ENCODE measurements at regions not wholly inside any gene's neighbourhood (a gene's known extent, or its start where the extent isn't known, plus 50 kb on each side); places are given as distances from the start of the nearest gene placed in this dataset.
"Not testable (repeated sequence)": the region's sequence is repeated elsewhere in the genome, so short reads cannot be mapped to it uniquely, and the experiment has no call there.

DNA sequence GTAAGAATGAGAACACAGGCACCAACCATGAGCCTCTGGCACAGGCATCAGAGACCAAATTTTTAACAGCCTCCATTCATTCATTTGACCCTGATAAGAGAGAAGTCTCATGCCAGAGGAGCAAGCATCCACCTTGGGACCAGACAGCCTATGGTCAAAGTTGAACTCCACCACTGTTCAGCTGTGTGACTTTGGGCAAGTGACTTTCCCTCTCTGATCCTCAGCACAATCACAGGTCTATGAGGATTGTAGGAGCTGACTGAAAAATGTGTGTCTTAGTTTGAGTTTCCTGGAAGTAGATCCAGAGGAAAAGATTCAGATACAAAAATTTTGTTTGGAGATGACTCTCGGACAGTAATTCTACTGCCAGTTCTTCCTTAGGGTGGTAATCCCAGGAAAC, 645.1 kb upstream of the DEFB115 start:
- no peak overlapping the region for H3K27ac ChIP-seq
- peaks cover 0 to 4% (median 0%) of the 10 kb centered on the region in 3 donors for H3K9me3 ChIP-seq
- no peaks in the 10 kb centered on the region for H3K36me3 ChIP-seq
- H3K27me3 ChIP-seq: no peaks in the 10 kb centered on the region
- H3K4me1 ChIP-seq: peaks cover 0 to 12% (median 0%) of the 10 kb centered on the region in 3 donors
- no peak overlapping the region for H3K4me3 ChIP-seq
- 69 to 86% methylated on average over 1 of the region's 1 CpG for WGBS, 2 donors (ENCODE audit: low coverage in 1 of 2)
- ATAC-seq: no peak
- TF ChIP-seq POLR2A (IDR thresholded peaks at IDR 0.05): no peak
- TF ChIP-seq EP300 (IDR thresholded peaks at IDR 0.05): no peak
- no peak for TF ChIP-seq POLR2AphosphoS5 (IDR thresholded peaks at IDR 0.05)
- TF ChIP-seq, protein P1, sequence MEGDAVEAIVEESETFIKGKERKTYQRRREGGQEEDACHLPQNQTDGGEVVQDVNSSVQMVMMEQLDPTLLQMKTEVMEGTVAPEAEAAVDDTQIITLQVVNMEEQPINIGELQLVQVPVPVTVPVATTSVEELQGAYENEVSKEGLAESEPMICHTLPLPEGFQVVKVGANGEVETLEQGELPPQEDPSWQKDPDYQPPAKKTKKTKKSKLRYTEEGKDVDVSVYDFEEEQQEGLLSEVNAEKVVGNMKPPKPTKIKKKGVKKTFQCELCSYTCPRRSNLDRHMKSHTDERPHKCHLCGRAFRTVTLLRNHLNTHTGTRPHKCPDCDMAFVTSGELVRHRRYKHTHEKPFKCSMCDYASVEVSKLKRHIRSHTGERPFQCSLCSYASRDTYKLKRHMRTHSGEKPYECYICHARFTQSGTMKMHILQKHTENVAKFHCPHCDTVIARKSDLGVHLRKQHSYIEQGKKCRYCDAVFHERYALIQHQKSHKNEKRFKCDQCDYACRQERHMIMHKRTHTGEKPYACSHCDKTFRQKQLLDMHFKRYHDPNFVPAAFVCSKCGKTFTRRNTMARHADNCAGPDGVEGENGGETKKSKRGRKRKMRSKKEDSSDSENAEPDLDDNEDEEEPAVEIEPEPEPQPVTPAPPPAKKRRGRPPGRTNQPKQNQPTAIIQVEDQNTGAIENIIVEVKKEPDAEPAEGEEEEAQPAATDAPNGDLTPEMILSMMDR (IDR thresholded peaks at IDR 0.05): no peak

DNA sequence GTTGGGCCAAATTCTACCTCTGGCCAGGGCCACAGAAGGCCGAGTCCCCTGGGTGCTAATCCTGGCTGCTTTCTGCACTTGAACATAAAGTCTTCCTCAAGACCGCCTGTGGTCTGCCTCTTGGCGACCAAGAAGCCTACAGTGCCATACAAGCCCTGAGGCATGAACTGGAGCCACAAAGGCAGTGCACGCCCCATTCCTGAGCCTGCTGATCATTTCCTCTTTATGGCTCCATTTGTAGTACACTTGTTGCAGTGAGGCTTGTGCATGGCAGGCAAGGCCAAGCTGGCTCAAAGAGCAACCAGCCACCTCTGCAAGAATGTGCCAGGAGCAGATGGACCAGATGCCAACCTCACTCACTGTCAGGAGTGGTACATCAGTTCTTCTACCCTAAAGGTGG, 636.1 kb upstream of the DEFB115 start:
- H3K36me3 ChIP-seq, H3K27ac ChIP-seq, H3K9me3 ChIP-seq, ATAC-seq, H3K4me3 ChIP-seq, H3K4me1 ChIP-seq, H3K27me3 ChIP-seq: not testable (repeated sequence)
- WGBS, 2 donors (ENCODE audit: low coverage in 1 of 2): no CpG with 5 or more reads among the region's 4 CpGs

DNA sequence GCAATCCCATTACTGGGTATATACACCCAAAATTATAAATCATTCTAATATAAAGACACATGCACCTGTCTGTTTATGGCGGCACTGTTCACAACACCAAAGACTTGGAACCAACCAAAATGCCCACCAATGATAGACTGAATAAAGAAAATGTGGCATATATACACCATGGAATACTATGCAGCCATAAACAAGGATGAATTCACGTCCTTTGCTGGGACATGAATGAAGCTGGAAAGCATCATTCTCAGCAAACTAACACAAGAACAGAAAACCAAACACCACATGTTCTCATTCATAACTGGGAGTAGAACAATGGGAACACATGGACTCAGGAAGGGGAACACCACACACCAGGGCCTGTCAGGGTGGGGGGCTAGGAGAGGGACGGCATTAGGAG, 633.2 kb upstream of the DEFB115 start:
- ATAC-seq, H3K27me3 ChIP-seq, H3K4me3 ChIP-seq, H3K4me1 ChIP-seq, H3K36me3 ChIP-seq, H3K9me3 ChIP-seq, H3K27ac ChIP-seq: not testable (repeated sequence)
- 63 to 71% methylated on average over 1 to 3 of the region's 3 CpGs for WGBS, 2 donors (ENCODE audit: low coverage in 1 of 2)

DNA sequence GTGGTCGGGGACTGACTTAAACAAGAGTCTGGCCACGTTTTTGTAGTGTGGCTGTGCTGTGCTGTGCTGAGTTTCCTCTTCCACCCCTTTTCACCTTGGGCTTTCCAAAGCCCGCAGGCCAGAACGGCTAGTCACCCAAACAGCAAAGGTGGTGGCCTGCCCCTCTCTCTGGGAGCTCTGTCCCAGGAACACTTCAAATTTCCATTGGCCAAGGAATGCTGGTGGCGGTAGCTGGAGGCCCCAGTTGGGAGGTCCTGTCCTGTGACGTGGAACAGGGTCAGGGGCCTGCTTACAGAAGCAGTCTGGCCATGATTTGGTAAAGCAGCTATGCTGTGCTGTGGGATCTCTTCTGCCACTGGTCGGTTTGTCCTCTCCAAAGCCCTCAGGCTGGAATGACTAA, 628.1 kb upstream of the DEFB115 start:
- H3K4me1 ChIP-seq, H3K4me3 ChIP-seq, H3K27me3 ChIP-seq, H3K27ac ChIP-seq, ATAC-seq, H3K36me3 ChIP-seq, H3K9me3 ChIP-seq: not testable (repeated sequence)
- 53 to 75% methylated on average over 6 of the region's 7 CpGs for WGBS, 2 donors (ENCODE audit: low coverage in 1 of 2)

DNA sequence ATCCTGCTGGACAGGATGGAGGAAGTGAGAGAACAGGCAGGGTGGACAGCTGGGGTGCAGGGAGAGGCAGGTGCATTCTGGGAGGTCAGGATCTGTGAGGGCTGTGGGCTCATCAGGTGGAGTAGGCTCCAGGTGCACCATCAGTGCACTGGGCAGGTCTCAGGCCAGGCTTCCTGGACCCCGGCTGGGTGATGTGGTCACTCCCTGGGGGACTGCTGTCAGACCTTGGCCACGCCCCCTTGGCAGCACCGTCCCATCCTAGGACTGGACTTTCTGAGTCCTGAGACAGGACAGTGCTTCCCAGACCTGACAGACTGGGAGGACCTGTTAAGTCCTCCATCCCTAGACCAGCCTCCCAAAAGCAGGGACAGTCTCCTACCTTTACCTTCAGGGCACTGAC, 626.7 kb upstream of the DEFB115 start:
- no peaks in the 10 kb centered on the region for H3K9me3 ChIP-seq
- TF ChIP-seq POLR2A (IDR thresholded peaks at IDR 0.05) (no peak), EP300 (IDR thresholded peaks at IDR 0.05) (no peak), POLR2AphosphoS5 (IDR thresholded peaks at IDR 0.05) (no peak)
- TF ChIP-seq, protein P1 (IDR thresholded peaks at IDR 0.05): no peak
- H3K36me3 ChIP-seq: no peaks in the 10 kb centered on the region
- no peak for ATAC-seq
- WGBS, 2 donors (ENCODE audit: low coverage in 1 of 2): no CpG with 5 or more reads among the region's 3 CpGs
- no peaks in the 10 kb centered on the region for H3K4me1 ChIP-seq
- no peak overlapping the region for H3K4me3 ChIP-seq
- no peak overlapping the region for H3K27ac ChIP-seq
- H3K27me3 ChIP-seq: no peaks in the 10 kb centered on the region

DNA sequence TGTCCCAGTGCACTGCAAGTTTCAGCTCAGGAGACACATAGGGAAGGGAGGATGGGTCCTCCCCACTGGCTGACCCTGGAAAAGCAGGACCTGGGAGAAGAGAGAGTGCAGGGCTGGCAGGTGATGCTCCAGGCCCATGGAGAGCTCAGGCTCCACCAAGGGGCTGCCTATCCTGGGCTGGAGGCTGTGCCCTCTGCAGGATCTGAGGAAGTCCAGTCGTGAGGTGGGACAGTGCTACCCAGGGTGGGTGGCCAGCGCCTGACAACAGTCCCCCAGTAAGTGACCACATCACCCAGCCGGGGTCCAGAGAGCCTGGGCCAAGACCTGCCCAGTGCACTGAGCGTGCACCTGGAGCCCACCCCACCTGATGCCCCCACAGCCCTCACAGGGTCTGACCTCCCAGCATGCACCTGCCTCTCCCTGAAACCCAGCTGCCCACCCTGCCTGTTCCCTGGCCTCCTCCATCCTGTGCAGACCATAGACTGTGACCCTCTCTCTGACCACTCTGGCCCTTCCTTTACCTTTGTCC, 626.1 kb upstream of the DEFB115 start:
- H3K4me1 ChIP-seq, H3K27me3 ChIP-seq, ATAC-seq, H3K4me3 ChIP-seq, H3K27ac ChIP-seq, H3K36me3 ChIP-seq, H3K9me3 ChIP-seq: not testable (repeated sequence)
- 80% methylated on average over 1 of the region's 4 CpGs; no CpG with 5 or more reads in 1 of the 2 donors for WGBS, 2 donors (ENCODE audit: low coverage in 1 of 2)

DNA sequence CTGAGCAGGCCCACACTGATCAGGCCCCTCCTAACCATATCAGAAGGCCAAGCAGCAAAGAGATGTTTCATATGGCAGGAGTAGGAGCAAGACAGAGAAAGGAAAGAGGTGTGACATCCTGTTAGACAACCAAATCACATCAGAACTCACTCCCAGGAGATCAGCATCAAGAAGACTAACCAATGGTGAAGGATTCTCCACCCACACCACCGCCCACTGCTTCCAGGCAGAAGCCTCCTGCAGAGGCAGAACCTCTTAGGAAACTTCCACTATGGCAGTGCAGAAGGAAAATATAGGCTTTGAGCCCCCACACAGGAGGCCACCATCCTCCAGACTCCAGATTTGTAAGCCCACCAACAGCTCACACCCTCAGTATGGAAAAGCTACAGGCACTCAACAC, 624.7 kb upstream of the DEFB115 start:
- H3K9me3 ChIP-seq: not testable (repeated sequence)

DNA sequence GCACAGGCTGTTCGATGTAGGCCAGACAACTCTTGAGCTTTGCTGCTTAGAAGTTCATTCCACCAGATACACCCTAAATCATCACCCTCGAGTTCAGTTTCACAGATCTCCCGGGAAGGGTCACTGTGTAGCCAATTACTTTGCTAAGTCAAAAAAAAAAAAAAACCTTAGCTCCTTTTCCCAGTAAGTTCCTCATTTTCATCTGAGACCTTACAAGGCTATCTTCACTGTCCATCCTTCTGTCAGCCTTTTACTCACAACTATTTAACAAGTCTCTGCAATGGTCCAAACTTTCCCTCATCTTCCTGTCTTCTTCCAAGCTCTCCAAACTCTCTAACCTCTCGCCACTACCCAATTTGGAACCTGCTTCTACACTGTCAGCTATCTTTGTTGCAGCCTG, 615.9 kb upstream of the DEFB115 start:
- 47 to 63% methylated on average over 3 to 4 of the region's 4 CpGs for WGBS, 2 donors (ENCODE audit: low coverage in 1 of 2)

More for the DNA sequence above, 624.7 kb upstream of the DEFB115 start:
- 27% methylated on average over 1 of the region's 1 CpG; no CpG with 5 or more reads in 1 of the 2 donors for WGBS, 2 donors (ENCODE audit: low coverage in 1 of 2)
- H3K4me1 ChIP-seq, H3K36me3 ChIP-seq, H3K27ac ChIP-seq, H3K4me3 ChIP-seq, H3K27me3 ChIP-seq, ATAC-seq: not testable (repeated sequence)

DNA sequence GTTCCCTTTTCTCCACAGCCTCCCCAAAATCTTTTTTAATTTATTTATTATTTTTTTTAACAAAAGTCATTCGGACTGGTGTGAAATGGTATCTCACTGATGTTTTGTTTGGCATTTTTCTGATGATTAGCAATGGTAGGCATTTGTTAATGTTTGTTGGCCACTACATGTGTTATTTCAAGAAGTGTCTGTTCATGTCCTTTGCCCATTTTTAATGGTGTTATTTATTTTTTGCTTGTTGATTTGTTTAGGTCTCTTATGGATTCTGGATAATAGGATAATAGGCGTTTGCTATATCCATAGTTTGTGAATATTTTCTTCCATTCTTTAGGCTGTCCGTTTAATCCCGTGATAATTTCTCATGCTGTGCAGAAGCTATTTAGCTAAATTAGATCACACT, 596.5 kb upstream of the DEFB115 start:
- H3K27me3 ChIP-seq, H3K36me3 ChIP-seq, H3K27ac ChIP-seq, H3K9me3 ChIP-seq, H3K4me1 ChIP-seq, ATAC-seq, H3K4me3 ChIP-seq: not testable (repeated sequence)
- WGBS, 2 donors (ENCODE audit: low coverage in 1 of 2): 81 to 86% methylated on average over 4 of the region's 4 CpGs

More for the DNA sequence above, 615.9 kb upstream of the DEFB115 start:
- H3K36me3 ChIP-seq, H3K27ac ChIP-seq, ATAC-seq, H3K27me3 ChIP-seq, H3K9me3 ChIP-seq, H3K4me3 ChIP-seq, H3K4me1 ChIP-seq: not testable (repeated sequence)

DNA sequence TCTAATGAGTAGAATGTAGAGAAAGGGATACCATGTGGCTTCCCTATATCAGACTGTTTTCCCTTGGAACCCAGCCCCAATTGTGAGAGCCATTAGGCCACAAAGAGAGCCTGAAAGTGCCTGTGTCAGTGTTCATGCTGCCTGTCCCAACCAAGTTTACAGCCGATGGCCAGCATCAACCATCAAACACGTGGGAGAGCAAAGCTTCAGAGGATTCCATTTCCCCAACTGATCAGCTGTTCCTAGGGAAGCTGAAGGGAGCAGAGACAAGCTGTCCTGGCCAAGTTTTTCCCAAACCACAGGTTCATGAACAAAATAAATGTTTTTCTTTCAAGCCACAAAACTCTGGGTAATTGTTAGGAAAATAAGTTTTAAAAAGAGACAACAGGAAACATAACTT, 589.0 kb upstream of the DEFB115 start:
- not testable (repeated sequence) for H3K4me3 ChIP-seq, H3K36me3 ChIP-seq, H3K27me3 ChIP-seq, H3K27ac ChIP-seq, H3K4me1 ChIP-seq, ATAC-seq, H3K9me3 ChIP-seq
- 53% methylated on average over 2 of the region's 2 CpGs; no CpG with 5 or more reads in 1 of the 2 donors for WGBS, 2 donors (ENCODE audit: low coverage in 1 of 2)

DNA sequence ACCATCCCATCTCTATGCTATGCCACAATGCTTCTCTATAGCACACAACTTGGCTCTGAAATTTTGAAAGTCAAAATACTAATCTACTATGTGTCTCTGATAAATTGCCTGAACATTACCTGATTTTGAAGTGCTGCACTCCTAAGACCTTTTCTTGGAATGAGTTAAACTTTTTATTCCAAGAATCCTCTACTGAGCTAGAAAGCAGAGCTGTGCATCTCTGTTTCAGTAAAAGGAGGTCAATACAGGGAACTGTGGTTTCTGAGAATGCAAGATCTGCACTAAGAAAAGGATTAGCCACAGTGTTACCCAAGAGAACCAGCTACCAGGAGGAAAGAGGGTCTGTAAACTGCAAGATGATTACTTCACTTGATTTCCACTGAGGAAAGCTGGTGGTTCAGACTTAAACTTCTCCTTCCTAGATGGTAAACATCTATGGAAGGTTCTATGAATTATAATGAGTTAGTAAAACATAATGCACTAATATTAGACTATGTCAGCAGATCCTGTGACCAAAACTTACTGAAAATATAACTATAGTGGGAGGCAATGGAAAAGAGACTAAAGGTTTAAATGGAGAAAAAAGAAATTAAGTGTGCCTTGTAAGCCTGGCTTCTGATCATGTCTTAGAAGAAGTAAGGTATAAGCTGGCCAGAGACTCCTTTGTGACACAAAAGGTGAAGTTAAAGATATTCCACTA, 588.0 kb upstream of the DEFB115 start:
- not testable (repeated sequence) for ATAC-seq, H3K4me3 ChIP-seq, H3K27ac ChIP-seq, H3K4me1 ChIP-seq, H3K9me3 ChIP-seq, H3K36me3 ChIP-seq, H3K27me3 ChIP-seq
